ENCODE measurements at regions not wholly inside any gene's neighbourhood (a gene's known extent, or its start where the extent isn't known, plus 50 kb on each side); places are given as distances from the start of the nearest gene placed in this dataset.

GRCh38 chr6:47114460-47114859, 72.3 kb upstream of the ADGRF1 start:
- Mint-ChIP-seq H3K4me1 (peaks cover 9% of the 10 kb centered on the region), H3K9me3 (no peaks in the 10 kb centered on the region), H3K36me3 (no peaks in the 10 kb centered on the region), H3K27me3 (ENCODE audit: insufficient read depth, low read depth) (peaks cover 2% of the 10 kb centered on the region), H3K27ac (no peak overlapping the region), H3K4me3 (no peak overlapping the region)
- Histone ChIP-seq H3K36me3 (no peaks in the 10 kb centered on the region), H3K9me3 (ENCODE audit: low read depth) (no peaks in the 10 kb centered on the region), H3K4me3 (no peak overlapping the region), H3K27me3 (no peaks in the 10 kb centered on the region), H3K79me2 (ENCODE audit: low read depth) (no peaks in the 10 kb centered on the region), H3K9ac (no peak overlapping the region), H3K27ac (no peak overlapping the region), H3F3A (ENCODE audit: low read depth) (no peaks in the 10 kb centered on the region), H3K4me1 (no peaks in the 10 kb centered on the region), H4K20me1 (ENCODE audit: low read depth) (no peaks in the 10 kb centered on the region), H3K4me2 (no peak overlapping the region), H2AFZ (replicated peaks) (no peak overlapping the region)
- DNase-seq (ENCODE audit: low spot score) = no peak
- TF ChIP-seq CTCF (IDR thresholded peaks at IDR 0.05) = no peak
- TF ChIP-seq EZH2phosphoT487 (IDR thresholded peaks at IDR 0.05) = no peak
- TF ChIP-seq EZH2 (IDR thresholded peaks at IDR 0.05) = no peak

DNA sequence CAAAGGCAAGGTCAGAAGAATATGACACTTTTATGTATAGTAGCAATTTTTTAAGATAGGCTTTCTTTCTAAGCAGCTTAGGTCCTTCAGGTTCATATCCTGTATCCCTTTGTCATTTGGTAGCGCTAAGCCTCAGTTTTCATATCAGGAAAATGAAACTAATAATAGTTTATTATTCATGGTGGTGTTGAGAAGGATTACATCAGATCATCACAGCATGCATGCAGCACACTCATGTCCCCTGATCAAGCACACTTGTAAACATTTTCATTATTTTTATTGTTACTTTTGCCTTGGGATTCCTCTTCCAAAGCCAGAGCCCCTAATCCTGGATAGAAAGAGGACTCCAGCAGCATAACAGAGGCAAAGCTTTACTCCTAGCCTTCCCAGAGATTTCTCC, 70.2 kb upstream of the ADGRF1 start:
- Histone ChIP-seq H3K27ac (no peak overlapping the region), H4K20me1 (ENCODE audit: low read depth) (no peaks in the 10 kb centered on the region), H3F3A (ENCODE audit: low read depth) (no peaks in the 10 kb centered on the region), H3K4me1 (peaks cover under 1% of the 10 kb centered on the region), H3K9me3 (ENCODE audit: low read depth) (no peaks in the 10 kb centered on the region), H3K4me3 (no peak overlapping the region), H3K4me2 (no peak overlapping the region), H2AFZ (replicated peaks) (no peak overlapping the region), H3K79me2 (ENCODE audit: low read depth) (no peaks in the 10 kb centered on the region), H3K27me3 (no peaks in the 10 kb centered on the region), H3K36me3 (no peaks in the 10 kb centered on the region), H3K9ac (no peak overlapping the region)
- no peak overlapping the region for H3K27ac Mint-ChIP-seq
- H3K9me3 Mint-ChIP-seq = no peaks in the 10 kb centered on the region
- H3K27me3 Mint-ChIP-seq (ENCODE audit: insufficient read depth, low read depth) = no peaks in the 10 kb centered on the region
- TF ChIP-seq CTCF (IDR thresholded peaks at IDR 0.05) (no peak), EZH2phosphoT487 (IDR thresholded peaks at IDR 0.05) (no peak), EZH2 (IDR thresholded peaks at IDR 0.05) (no peak)
- H3K4me1 Mint-ChIP-seq = peaks cover 14% of the 10 kb centered on the region
- H3K4me3 Mint-ChIP-seq = no peak overlapping the region
- no peaks in the 10 kb centered on the region for H3K36me3 Mint-ChIP-seq
- DNase-seq (ENCODE audit: low spot score) = no peak

DNA sequence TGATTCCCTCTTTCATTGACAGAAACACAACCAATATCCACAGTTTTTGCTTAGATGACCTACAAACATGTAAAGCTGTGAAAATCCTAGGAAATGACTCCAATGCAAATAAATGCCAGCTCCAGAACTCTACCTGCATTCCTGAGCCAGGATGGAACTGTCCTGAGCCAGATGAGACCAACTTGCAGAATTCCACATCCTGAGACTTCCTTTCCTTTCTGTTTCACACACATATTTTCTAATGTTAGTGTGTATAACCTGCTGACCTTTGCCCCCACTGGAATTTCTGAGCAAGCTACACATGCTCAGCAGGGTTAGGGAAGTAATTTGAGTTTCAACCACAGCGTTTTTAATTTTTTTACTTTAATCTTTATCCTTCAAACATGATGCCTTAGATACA, 69.6 kb upstream of the ADGRF1 start:
- H3K27ac ChIP-seq = no peak overlapping the region
- H3F3A ChIP-seq (ENCODE audit: low read depth) = no peaks in the 10 kb centered on the region
- peaks cover 6% of the 10 kb centered on the region for H3K4me1 ChIP-seq
- no peaks in the 10 kb centered on the region for H3K9me3 Mint-ChIP-seq
- H3K4me2 ChIP-seq = no peak overlapping the region
- DNase-seq (ENCODE audit: low spot score) = no peak
- H3K4me1 Mint-ChIP-seq = peaks cover 20% of the 10 kb centered on the region
- H3K36me3 ChIP-seq = no peaks in the 10 kb centered on the region
- TF ChIP-seq EZH2phosphoT487 (IDR thresholded peaks at IDR 0.05) (no peak), CTCF (IDR thresholded peaks at IDR 0.05) (no peak), EZH2 (IDR thresholded peaks at IDR 0.05) (no peak)
- H4K20me1 ChIP-seq (ENCODE audit: low read depth) = no peaks in the 10 kb centered on the region
- no peak overlapping the region for H2AFZ ChIP-seq (replicated peaks)
- H3K27me3 Mint-ChIP-seq (ENCODE audit: insufficient read depth, low read depth) = peaks cover 2% of the 10 kb centered on the region
- no peak overlapping the region for H3K9ac ChIP-seq
- H3K9me3 ChIP-seq (ENCODE audit: low read depth) = no peaks in the 10 kb centered on the region
- no peak overlapping the region for H3K4me3 Mint-ChIP-seq
- H3K27ac Mint-ChIP-seq = peak overlapping the region; percentile 70
- no peaks in the 10 kb centered on the region for H3K27me3 ChIP-seq
- no peak overlapping the region for H3K4me3 ChIP-seq
- no peaks in the 10 kb centered on the region for H3K36me3 Mint-ChIP-seq
- no peaks in the 10 kb centered on the region for H3K79me2 ChIP-seq (ENCODE audit: low read depth)

DNA sequence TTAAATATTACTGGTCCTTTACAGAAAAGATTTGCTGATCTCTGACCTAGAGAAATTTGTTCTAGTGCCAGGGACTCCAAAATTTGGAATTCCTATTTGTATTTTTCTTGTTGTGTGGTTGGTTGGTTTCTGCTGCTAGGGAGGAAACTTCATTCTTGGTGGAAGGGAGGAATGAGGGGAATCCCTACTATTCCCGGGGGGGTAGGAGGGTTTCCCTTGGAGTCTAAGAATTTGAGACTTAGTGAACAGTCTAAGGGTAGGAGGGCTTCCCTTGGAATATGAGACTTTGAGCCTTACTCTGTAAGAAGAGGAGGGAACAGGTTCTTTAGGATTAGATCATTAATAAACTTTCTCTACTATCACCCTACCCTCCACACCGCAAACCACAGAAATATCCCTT, 67.1 kb upstream of the ADGRF1 start:
- no peaks in the 10 kb centered on the region for H3K9me3 ChIP-seq (ENCODE audit: low read depth)
- H3K4me3 Mint-ChIP-seq = no peak overlapping the region
- no peaks in the 10 kb centered on the region for H3K27me3 ChIP-seq
- H3K4me1 Mint-ChIP-seq = peaks cover 20% of the 10 kb centered on the region
- peaks cover 2% of the 10 kb centered on the region for H3K27me3 Mint-ChIP-seq (ENCODE audit: insufficient read depth, low read depth)
- no peak overlapping the region for H2AFZ ChIP-seq (replicated peaks)
- H3K9me3 Mint-ChIP-seq = no peaks in the 10 kb centered on the region
- H3K9ac ChIP-seq = no peak overlapping the region
- no peaks in the 10 kb centered on the region for H3K36me3 ChIP-seq
- no peak overlapping the region for H3K4me3 ChIP-seq
- no peak for DNase-seq (ENCODE audit: low spot score)
- H3K27ac ChIP-seq = no peak overlapping the region
- H3K4me2 ChIP-seq = no peak overlapping the region
- no peaks in the 10 kb centered on the region for H4K20me1 ChIP-seq (ENCODE audit: low read depth)
- H3K36me3 Mint-ChIP-seq = no peaks in the 10 kb centered on the region
- no peak overlapping the region for H3K27ac Mint-ChIP-seq
- no peak for TF ChIP-seq EZH2phosphoT487 (IDR thresholded peaks at IDR 0.05)
- TF ChIP-seq CTCF (IDR thresholded peaks at IDR 0.05) = no peak
- no peak for TF ChIP-seq EZH2 (IDR thresholded peaks at IDR 0.05)
- no peaks in the 10 kb centered on the region for H3F3A ChIP-seq (ENCODE audit: low read depth)
- H3K79me2 ChIP-seq (ENCODE audit: low read depth) = no peaks in the 10 kb centered on the region
- peaks cover 6% of the 10 kb centered on the region for H3K4me1 ChIP-seq

Data from neural progenitor cell (in vitro differentiated cells).